ENCODE measurements at regions not wholly inside any gene's neighbourhood (a gene's known extent, or its start where the extent isn't known, plus 50 kb on each side); places are given as distances from the start of the nearest gene placed in this dataset.

GRCh38 chr12:78383414-78383813 lies 481.2 kb upstream of the SYT1 start:
- H3K9ac ChIP-seq, result no peak overlapping the region
- TF ChIP-seq, protein P1, sequence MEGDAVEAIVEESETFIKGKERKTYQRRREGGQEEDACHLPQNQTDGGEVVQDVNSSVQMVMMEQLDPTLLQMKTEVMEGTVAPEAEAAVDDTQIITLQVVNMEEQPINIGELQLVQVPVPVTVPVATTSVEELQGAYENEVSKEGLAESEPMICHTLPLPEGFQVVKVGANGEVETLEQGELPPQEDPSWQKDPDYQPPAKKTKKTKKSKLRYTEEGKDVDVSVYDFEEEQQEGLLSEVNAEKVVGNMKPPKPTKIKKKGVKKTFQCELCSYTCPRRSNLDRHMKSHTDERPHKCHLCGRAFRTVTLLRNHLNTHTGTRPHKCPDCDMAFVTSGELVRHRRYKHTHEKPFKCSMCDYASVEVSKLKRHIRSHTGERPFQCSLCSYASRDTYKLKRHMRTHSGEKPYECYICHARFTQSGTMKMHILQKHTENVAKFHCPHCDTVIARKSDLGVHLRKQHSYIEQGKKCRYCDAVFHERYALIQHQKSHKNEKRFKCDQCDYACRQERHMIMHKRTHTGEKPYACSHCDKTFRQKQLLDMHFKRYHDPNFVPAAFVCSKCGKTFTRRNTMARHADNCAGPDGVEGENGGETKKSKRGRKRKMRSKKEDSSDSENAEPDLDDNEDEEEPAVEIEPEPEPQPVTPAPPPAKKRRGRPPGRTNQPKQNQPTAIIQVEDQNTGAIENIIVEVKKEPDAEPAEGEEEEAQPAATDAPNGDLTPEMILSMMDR (IDR thresholded peaks at IDR 0.05), result no peak
- H3K4me3 ChIP-seq (ENCODE audit: low read depth, low read length), result no peak overlapping the region
- H3K27ac ChIP-seq, result no peak overlapping the region
- no peaks in the 10 kb centered on the region for H3K4me1 ChIP-seq
- no peak overlapping the region for H3K4me2 ChIP-seq (ENCODE audit: low read length)
- no peaks in the 10 kb centered on the region for H3K27me3 ChIP-seq (ENCODE audit: control insufficient read depth, insufficient read depth, low read length)
- H3K79me2 ChIP-seq, result no peaks in the 10 kb centered on the region
- H2AFZ ChIP-seq, result no peak overlapping the region
- no peaks in the 10 kb centered on the region for H3K9me3 ChIP-seq (ENCODE audit: control insufficient read depth, low read length)
- no peaks in the 10 kb centered on the region for H3K36me3 ChIP-seq (ENCODE audit: control insufficient read depth, insufficient read depth, low read length)

GRCh38 chr12:78384541-78384940 lies 480.0 kb upstream of the SYT1 start:
- Histone ChIP-seq H3K9ac (no peak overlapping the region), H3K27me3 (ENCODE audit: control insufficient read depth, insufficient read depth, low read length) (no peaks in the 10 kb centered on the region), H3K4me3 (ENCODE audit: low read depth, low read length) (no peak overlapping the region), H3K36me3 (ENCODE audit: control insufficient read depth, insufficient read depth, low read length) (no peaks in the 10 kb centered on the region), H3K4me1 (no peaks in the 10 kb centered on the region), H3K9me3 (ENCODE audit: control insufficient read depth, low read length) (no peaks in the 10 kb centered on the region), H3K4me2 (ENCODE audit: low read length) (no peak overlapping the region), H2AFZ (no peak overlapping the region), H3K79me2 (no peaks in the 10 kb centered on the region), H3K27ac (no peak overlapping the region)
- TF ChIP-seq, protein P1 (IDR thresholded peaks at IDR 0.05), result no peak

DNA sequence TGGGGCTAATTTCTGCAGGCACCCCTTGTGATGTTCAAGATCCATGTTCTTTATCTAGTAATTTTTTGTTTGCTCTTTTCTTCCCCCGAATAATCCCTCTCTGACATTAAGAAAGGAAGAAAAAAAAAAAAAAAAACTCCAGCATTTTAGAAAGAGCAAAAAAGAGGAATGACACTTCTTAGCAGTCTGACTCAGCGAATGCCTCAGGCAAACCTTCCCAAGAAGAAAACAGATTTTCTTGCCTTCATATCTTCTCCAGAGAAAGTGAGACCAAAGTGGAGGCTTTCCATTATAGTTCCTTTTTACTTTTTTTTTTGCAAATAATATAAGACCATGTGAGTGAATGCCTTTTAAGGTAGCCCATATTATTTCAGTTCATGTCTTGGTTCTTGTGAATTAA lies 479.0 kb upstream of the SYT1 start:
- no peaks in the 10 kb centered on the region for H3K9me3 ChIP-seq (ENCODE audit: control insufficient read depth, low read length)
- no peaks in the 10 kb centered on the region for H3K27me3 ChIP-seq (ENCODE audit: control insufficient read depth, insufficient read depth, low read length)
- no peak overlapping the region for H3K4me3 ChIP-seq (ENCODE audit: low read depth, low read length)
- no peaks in the 10 kb centered on the region for H3K4me1 ChIP-seq
- no peak overlapping the region for H3K4me2 ChIP-seq (ENCODE audit: low read length)
- H3K9ac ChIP-seq, result no peak overlapping the region
- no peak overlapping the region for H2AFZ ChIP-seq
- no peak overlapping the region for H3K27ac ChIP-seq
- TF ChIP-seq, protein P1 (IDR thresholded peaks at IDR 0.05), result no peak
- H3K36me3 ChIP-seq (ENCODE audit: control insufficient read depth, insufficient read depth, low read length), result no peaks in the 10 kb centered on the region
- H3K79me2 ChIP-seq, result no peaks in the 10 kb centered on the region

- no peaks in the 10 kb centered on the region for H3K79me2 ChIP-seq
These were observed 477.7 kb upstream of the SYT1 start for GRCh38 chr12:78386871-78387270.

DNA sequence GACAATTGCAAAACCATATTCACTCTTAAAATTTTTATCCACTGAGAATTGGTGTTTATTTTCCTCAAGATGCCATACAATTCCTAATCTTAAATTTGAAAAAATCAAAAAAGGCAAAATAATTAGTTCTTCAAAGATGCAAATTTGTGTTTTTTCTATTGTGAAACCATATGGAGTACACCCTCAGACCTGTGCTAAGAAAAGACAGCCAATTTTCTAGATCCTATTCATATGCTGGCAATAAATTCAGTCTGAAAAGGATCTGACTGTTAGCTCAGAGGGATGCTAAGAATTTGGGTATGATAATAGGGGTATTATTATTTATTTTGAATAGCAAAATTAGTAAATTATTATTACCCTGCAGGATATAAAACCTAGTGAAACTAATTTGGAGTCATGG lies 476.9 kb upstream of the SYT1 start:
- Histone ChIP-seq H3K4me1 (no peaks in the 10 kb centered on the region), H3K9me3 (ENCODE audit: control insufficient read depth, low read length) (no peaks in the 10 kb centered on the region), H3K27me3 (ENCODE audit: control insufficient read depth, insufficient read depth, low read length) (no peaks in the 10 kb centered on the region), H3K79me2 (no peaks in the 10 kb centered on the region), H3K27ac (no peak overlapping the region), H3K4me2 (ENCODE audit: low read length) (no peak overlapping the region), H3K4me3 (ENCODE audit: low read depth, low read length) (no peak overlapping the region), H2AFZ (no peak overlapping the region), H3K36me3 (ENCODE audit: control insufficient read depth, insufficient read depth, low read length) (no peaks in the 10 kb centered on the region), H3K9ac (no peak overlapping the region)
- TF ChIP-seq, protein P1 (IDR thresholded peaks at IDR 0.05), result no peak

More at GRCh38 chr12:78386871-78387270, 477.7 kb upstream of the SYT1 start:
- H3K4me3 ChIP-seq (ENCODE audit: low read depth, low read length), result no peak overlapping the region
- no peak overlapping the region for H3K9ac ChIP-seq
- no peak overlapping the region for H3K27ac ChIP-seq
- no peak overlapping the region for H3K4me2 ChIP-seq (ENCODE audit: low read length)
- H3K36me3 ChIP-seq (ENCODE audit: control insufficient read depth, insufficient read depth, low read length), result no peaks in the 10 kb centered on the region
- no peaks in the 10 kb centered on the region for H3K9me3 ChIP-seq (ENCODE audit: control insufficient read depth, low read length)
- TF ChIP-seq, protein P1 (IDR thresholded peaks at IDR 0.05), result no peak
- no peaks in the 10 kb centered on the region for H3K4me1 ChIP-seq
- no peaks in the 10 kb centered on the region for H3K27me3 ChIP-seq (ENCODE audit: control insufficient read depth, insufficient read depth, low read length)
- no peak overlapping the region for H2AFZ ChIP-seq

Measured in parathyroid adenoma (tissue), 2 donors.